ENCODE measurements at regions not wholly inside any gene's neighbourhood (a gene's known extent, or its start where the extent isn't known, plus 50 kb on each side); places are given as distances from the start of the nearest gene placed in this dataset.

DNA sequence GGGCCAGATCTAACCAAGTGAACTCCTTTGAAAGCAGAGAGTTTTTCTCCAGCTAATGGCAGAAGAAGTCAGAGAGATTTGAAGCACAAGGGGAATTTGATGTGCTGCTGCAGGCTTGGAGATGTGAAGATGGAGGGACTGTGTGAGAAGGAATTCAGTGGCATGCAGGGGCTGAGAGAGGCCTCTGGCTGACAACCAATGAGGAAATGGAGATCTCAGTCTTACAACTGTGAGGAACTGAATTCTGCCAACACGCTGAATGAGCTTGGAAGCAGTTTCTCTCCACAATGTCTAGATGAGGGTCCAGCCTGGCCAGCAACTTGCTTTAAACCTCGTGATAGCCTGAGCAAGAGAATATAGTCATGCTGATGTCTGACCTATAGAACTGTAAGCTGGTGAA lies 224.1 kb upstream of the DPP10 start (continued):
- TF ChIP-seq HOXB5 (CRISPR knock-in tag; IDR thresholded peaks at IDR 0.05) (no peak), EHF (CRISPR knock-in tag; IDR thresholded peaks at IDR 0.05) (no peak), NR3C1 (IDR thresholded peaks at IDR 0.05) (no peak), SREBF2 (IDR thresholded peaks at IDR 0.05) (no peak), CHD4 (IDR thresholded peaks at IDR 0.05; ENCODE audit: borderline replicate concordance) (no peak)

DNA sequence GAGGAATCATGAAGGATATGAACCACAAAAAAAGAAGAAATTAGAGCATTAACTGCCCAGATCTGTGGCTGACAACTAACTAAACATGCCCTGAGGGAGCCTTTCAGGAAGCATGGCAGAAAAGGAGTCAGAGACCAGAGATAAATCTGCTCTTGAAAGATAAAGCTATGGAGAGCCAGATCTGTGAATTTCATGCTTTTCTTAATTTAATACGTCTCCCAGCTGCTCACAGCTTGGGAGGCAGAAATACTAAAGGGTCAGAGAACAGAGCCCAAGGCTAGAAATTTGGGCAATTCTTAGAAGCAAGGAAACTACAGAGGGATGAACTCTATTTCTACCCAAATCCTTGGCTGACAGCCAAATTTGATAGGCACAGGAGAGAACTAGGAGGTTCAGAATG lies 223.0 kb upstream of the DPP10 start:
- Histone ChIP-seq H3K4me2 (no peak overlapping the region), H3K27ac (no peak overlapping the region), H3K4me1 (no peaks in the 10 kb centered on the region), H3K9me3 (no peaks in the 10 kb centered on the region), H3K4me3 (no peak overlapping the region)
- TF ChIP-seq, protein P1, sequence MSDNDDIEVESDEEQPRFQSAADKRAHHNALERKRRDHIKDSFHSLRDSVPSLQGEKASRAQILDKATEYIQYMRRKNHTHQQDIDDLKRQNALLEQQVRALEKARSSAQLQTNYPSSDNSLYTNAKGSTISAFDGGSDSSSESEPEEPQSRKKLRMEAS (IDR thresholded peaks at IDR 0.05): no peak
- TF ChIP-seq, protein P2, sequence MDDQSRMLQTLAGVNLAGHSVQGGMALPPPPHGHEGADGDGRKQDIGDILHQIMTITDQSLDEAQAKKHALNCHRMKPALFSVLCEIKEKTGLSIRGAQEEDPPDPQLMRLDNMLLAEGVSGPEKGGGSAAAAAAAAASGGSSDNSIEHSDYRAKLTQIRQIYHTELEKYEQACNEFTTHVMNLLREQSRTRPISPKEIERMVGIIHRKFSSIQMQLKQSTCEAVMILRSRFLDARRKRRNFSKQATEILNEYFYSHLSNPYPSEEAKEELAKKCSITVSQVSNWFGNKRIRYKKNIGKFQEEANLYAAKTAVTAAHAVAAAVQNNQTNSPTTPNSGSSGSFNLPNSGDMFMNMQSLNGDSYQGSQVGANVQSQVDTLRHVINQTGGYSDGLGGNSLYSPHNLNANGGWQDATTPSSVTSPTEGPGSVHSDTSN (IDR thresholded peaks at IDR 0.05): no peak
- TF ChIP-seq, protein P3, sequence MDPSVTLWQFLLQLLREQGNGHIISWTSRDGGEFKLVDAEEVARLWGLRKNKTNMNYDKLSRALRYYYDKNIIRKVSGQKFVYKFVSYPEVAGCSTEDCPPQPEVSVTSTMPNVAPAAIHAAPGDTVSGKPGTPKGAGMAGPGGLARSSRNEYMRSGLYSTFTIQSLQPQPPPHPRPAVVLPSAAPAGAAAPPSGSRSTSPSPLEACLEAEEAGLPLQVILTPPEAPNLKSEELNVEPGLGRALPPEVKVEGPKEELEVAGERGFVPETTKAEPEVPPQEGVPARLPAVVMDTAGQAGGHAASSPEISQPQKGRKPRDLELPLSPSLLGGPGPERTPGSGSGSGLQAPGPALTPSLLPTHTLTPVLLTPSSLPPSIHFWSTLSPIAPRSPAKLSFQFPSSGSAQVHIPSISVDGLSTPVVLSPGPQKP (IDR thresholded peaks at IDR 0.05; ENCODE audit: low read depth, low read length): no peak
- no peak for TF ChIP-seq RCOR1 (IDR thresholded peaks at IDR 0.05; ENCODE audit: low read depth, low read length)
- no peak for TF ChIP-seq TP53 (CRISPR knock-in tag; IDR thresholded peaks at IDR 0.05)
- TF ChIP-seq ZFP36 (IDR thresholded peaks at IDR 0.05; ENCODE audit: borderline replicate concordance, partially characterized antibody): no peak
- TF ChIP-seq CBX2 (IDR thresholded peaks at IDR 0.05; ENCODE audit: borderline replicate concordance, low read depth): no peak
- TF ChIP-seq, protein P4, sequence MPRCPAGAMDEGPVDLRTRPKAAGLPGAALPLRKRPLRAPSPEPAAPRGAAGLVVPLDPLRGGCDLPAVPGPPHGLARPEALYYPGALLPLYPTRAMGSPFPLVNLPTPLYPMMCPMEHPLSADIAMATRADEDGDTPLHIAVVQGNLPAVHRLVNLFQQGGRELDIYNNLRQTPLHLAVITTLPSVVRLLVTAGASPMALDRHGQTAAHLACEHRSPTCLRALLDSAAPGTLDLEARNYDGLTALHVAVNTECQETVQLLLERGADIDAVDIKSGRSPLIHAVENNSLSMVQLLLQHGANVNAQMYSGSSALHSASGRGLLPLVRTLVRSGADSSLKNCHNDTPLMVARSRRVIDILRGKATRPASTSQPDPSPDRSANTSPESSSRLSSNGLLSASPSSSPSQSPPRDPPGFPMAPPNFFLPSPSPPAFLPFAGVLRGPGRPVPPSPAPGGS (IDR thresholded peaks at IDR 0.05): no peak
- no peak for TF ChIP-seq FOXS1 (CRISPR knock-in tag; IDR thresholded peaks at IDR 0.05)
- no peak for TF ChIP-seq MYC (IDR thresholded peaks at IDR 0.05; ENCODE audit: borderline replicate concordance, low read length)
- no peak for TF ChIP-seq SMC3 (IDR thresholded peaks at IDR 0.05)
- TF ChIP-seq MAFK (IDR thresholded peaks at IDR 0.05; ENCODE audit: partially characterized antibody): no peak
- TF ChIP-seq, protein P5, sequence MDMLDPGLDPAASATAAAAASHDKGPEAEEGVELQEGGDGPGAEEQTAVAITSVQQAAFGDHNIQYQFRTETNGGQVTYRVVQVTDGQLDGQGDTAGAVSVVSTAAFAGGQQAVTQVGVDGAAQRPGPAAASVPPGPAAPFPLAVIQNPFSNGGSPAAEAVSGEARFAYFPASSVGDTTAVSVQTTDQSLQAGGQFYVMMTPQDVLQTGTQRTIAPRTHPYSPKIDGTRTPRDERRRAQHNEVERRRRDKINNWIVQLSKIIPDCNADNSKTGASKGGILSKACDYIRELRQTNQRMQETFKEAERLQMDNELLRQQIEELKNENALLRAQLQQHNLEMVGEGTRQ (IDR thresholded peaks at IDR 0.05): no peak
- no peak for TF ChIP-seq HOXA7 (CRISPR knock-in tag; IDR thresholded peaks at IDR 0.05)
- TF ChIP-seq JUNB (IDR thresholded peaks at IDR 0.05): no peak
- TF ChIP-seq NPAS2 (CRISPR knock-in tag; IDR thresholded peaks at IDR 0.05; ENCODE audit: borderline replicate concordance): no peak
- no peak for TF ChIP-seq JUN (IDR thresholded peaks at IDR 0.05)
- TF ChIP-seq FOSL2 (IDR thresholded peaks at IDR 0.05): no peak
- no peak for TF ChIP-seq FOSL2 (CRISPR knock-in tag; IDR thresholded peaks at IDR 0.05)
- TF ChIP-seq MAZ (IDR thresholded peaks at IDR 0.05; ENCODE audit: borderline replicate concordance, low read depth, low read length): no peak
- TF ChIP-seq TFCP2L1 (CRISPR knock-in tag; IDR thresholded peaks at IDR 0.05): no peak
- DNase-seq (ENCODE audit: low read depth in 1 of 2, low spot score in 1 of 2) (no peak), FAIRE-seq (no peak), ATAC-seq (no peak)
- 6% methylated on average over 1 of the region's 1 CpG for WGBS (ENCODE audit: missing lambda C conversion rate)
- ChIA-PET CTCF (no interaction called here), POLR2A (no interaction called here)

All from A549 (cell line).